GM13977 (cell line): ENCODE measurements at regions not wholly inside any gene's neighbourhood (a gene's known extent, or its start where the extent isn't known, plus 50 kb on each side); places are given as distances from the start of the nearest gene placed in this dataset.
"Not testable (repeated sequence)": the region's sequence is repeated elsewhere in the genome, so short reads cannot be mapped to it uniquely, and the experiment has no call there.

Experiments used
- DNase-seq: peaks from one replicate; pipeline ENCODE4 v3.0.0; 2012; ENCODE audit warnings: low spot score
- CTCF ChIP-seq: IDR thresholded peaks from 2 replicates; pipeline ENCODE4 v1.5.1; 2012; ENCODE audit warnings: mild to moderate bottlenecking, control low read depth; ENCODE audit not compliant: insufficient read depth; ENCODE audit errors: extremely low read depth, missing control alignments
- in situ Hi-C: fragments of 300-500 bp; cut with MboI; formaldehyde crosslinking; loops from one replicate; pipeline ENCODE4 v1.12.0; 2022; ENCODE audit warnings: low sequenced_read_pairs, low pct_unique_long_range_greater_than_20kb, mixed read lengths, inconsistent platforms; ENCODE audit not compliant: unreplicated experiment

- DNase-seq, result no peak
- TF ChIP-seq CTCF, result no peak
- in situ Hi-C loops, result no loop called here
Measured at GRCh38 chr2:113361051-113361450, 76.4 kb upstream of the ZNG1B start.

GRCh38 chr2:113357071-113357470 is 78.3 kb upstream of the PAX8 start:
- TF ChIP-seq CTCF, result no peak
- in situ Hi-C loops, result no loop called here
- no peak for DNase-seq

- DNase-seq, in situ Hi-C loops: not testable (repeated sequence)
Measured at GRCh38 chr2:113356284-113356683, 77.6 kb upstream of the PAX8 start.

GRCh38 chr2:113355339-113356015 is 76.8 kb upstream of the PAX8 start:
- DNase-seq, in situ Hi-C loops: not testable (repeated sequence)

- no peak for DNase-seq
- in situ Hi-C loops, result no loop called here
- no peak for TF ChIP-seq CTCF
Measured at GRCh38 chr2:113351375-113352355, 72.9 kb upstream of the PAX8 start.

GRCh38 chr2:113343800-113344199 is 65.1 kb upstream of the PAX8 start:
- in situ Hi-C loops, DNase-seq: not testable (repeated sequence)

GRCh38 chr2:113342650-113343049 is 63.9 kb upstream of the PAX8 start:
- no peak for DNase-seq
- no peak for TF ChIP-seq CTCF

GRCh38 chr2:113341870-113342253 is 63.1 kb upstream of the PAX8 start:
- DNase-seq, in situ Hi-C loops: not testable (repeated sequence)

More at GRCh38 chr2:113342650-113343049, 63.9 kb upstream of the PAX8 start:
- in situ Hi-C loops, result no loop called here
